ENCODE measurements at regions not wholly inside any gene's neighbourhood (a gene's known extent, or its start where the extent isn't known, plus 50 kb on each side); places are given as distances from the start of the nearest gene placed in this dataset.

- intact Hi-C loops (cut with DNase I; ENCODE audit: low total_unique reads) (loop anchor here (2.0 kb wide), 1 partner anchor 811 kb away; no protein-coding TSS in a partner anchor), in situ Hi-C loops (cut with MboI; ENCODE audit: low sequenced_read_pairs in 4 of 4) (loop anchor here in 3 of 4 donors (10.0 to 25.0 kb wide), 4 partner anchors 261 to 601 kb away; no protein-coding TSS in a partner anchor)
- TF ChIP-seq, protein P1, sequence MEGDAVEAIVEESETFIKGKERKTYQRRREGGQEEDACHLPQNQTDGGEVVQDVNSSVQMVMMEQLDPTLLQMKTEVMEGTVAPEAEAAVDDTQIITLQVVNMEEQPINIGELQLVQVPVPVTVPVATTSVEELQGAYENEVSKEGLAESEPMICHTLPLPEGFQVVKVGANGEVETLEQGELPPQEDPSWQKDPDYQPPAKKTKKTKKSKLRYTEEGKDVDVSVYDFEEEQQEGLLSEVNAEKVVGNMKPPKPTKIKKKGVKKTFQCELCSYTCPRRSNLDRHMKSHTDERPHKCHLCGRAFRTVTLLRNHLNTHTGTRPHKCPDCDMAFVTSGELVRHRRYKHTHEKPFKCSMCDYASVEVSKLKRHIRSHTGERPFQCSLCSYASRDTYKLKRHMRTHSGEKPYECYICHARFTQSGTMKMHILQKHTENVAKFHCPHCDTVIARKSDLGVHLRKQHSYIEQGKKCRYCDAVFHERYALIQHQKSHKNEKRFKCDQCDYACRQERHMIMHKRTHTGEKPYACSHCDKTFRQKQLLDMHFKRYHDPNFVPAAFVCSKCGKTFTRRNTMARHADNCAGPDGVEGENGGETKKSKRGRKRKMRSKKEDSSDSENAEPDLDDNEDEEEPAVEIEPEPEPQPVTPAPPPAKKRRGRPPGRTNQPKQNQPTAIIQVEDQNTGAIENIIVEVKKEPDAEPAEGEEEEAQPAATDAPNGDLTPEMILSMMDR (IDR thresholded peaks at IDR 0.05 in 4 of 5, conservative IDR thresholded peaks at IDR 0.05 in 1 of 5): no peak
- no peak for TF ChIP-seq POLR2A (IDR thresholded peaks at IDR 0.05)
- Histone ChIP-seq H3K27ac (no peak overlapping the region), H3K27me3 (no peaks in the 10 kb centered on the region), H3K36me3 (no peaks in the 10 kb centered on the region), H3K4me3 (no peak overlapping the region), H3K9me3 (no peaks in the 10 kb centered on the region), H3K4me1 (peaks cover 4 to 5% of the 10 kb centered on the region in 2 donors)
- DNase-seq (no peak), ATAC-seq (no peak)
These were observed 109.6 kb upstream of the SLC38A4 start for GRCh38 chr12:46935271-46935847.

DNA sequence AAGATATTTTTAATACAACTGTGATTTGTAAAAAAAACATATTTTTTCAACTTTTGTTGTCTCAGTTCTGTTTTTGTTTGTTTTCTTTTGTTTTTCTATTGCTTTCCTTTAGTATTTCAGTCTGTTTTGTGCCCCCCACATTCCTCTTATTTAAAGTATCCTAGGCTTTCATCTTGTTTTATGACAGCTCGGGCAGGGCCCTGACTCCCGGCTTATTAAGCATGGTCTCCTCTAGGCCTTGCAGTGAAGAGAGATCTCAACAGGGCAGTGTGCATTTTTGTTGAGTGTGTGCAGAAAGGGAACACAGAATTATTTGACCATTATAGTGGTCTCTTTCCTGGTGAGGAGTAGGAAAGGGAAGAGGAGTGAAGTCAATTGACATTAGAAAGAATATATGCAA is 110.2 kb upstream of the SLC38A4 start:
- Histone ChIP-seq H3K27ac (no peak overlapping the region), H3K27me3 (no peaks in the 10 kb centered on the region), H3K9me3 (no peaks in the 10 kb centered on the region), H3K4me3 (no peak overlapping the region), H3K36me3 (no peaks in the 10 kb centered on the region), H3K4me1 (peaks cover 4 to 5% of the 10 kb centered on the region in 2 donors)
- intact Hi-C loops (cut with DNase I; ENCODE audit: low total_unique reads): no loop called here
- DNase-seq (no peak), ATAC-seq (no peak)
- in situ Hi-C loops (cut with MboI; ENCODE audit: low sequenced_read_pairs in 4 of 4): loop anchor here in 3 of 4 donors (10.0 to 25.0 kb wide), 4 partner anchors 261 to 601 kb away; no protein-coding TSS in a partner anchor
- TF ChIP-seq POLR2A (IDR thresholded peaks at IDR 0.05): no peak
- TF ChIP-seq, protein P1 (IDR thresholded peaks at IDR 0.05 in 4 of 5, conservative IDR thresholded peaks at IDR 0.05 in 1 of 5): no peak

- Histone ChIP-seq H3K27me3 (no peaks in the 10 kb centered on the region), H3K36me3 (no peaks in the 10 kb centered on the region), H3K4me1 (peaks cover 9 to 12% of the 10 kb centered on the region in 2 donors), H3K9me3 (no peaks in the 10 kb centered on the region), H3K27ac (no peak overlapping the region), H3K4me3 (no peak overlapping the region)
- TF ChIP-seq, protein P1 (IDR thresholded peaks at IDR 0.05 in 4 of 5, conservative IDR thresholded peaks at IDR 0.05 in 1 of 5): no peak
- TF ChIP-seq POLR2A (IDR thresholded peaks at IDR 0.05): no peak
- DNase-seq (no peak), ATAC-seq (no peak)
- in situ Hi-C loops (cut with MboI; ENCODE audit: low sequenced_read_pairs in 4 of 4): loop anchor here in 3 of 4 donors (10.0 to 25.0 kb wide), 4 partner anchors 263 to 603 kb away; no protein-coding TSS in a partner anchor
- intact Hi-C loops (cut with DNase I; ENCODE audit: low total_unique reads): no loop called here
These were observed 112.4 kb upstream of the SLC38A4 start for GRCh38 chr12:46938071-46938678.

GRCh38 chr12:46941981-46942380 is 116.2 kb upstream of the SLC38A4 start:
- intact Hi-C loops (cut with DNase I; ENCODE audit: low total_unique reads) (no loop called here), in situ Hi-C loops (cut with MboI; ENCODE audit: low sequenced_read_pairs in 4 of 4) (loop anchor here in 1 of 4 donors (25.0 kb wide), 1 partner anchor 605 kb away; no protein-coding TSS in a partner anchor)
- H3K27ac ChIP-seq: no peak overlapping the region
- peaks cover 15 to 16% of the 10 kb centered on the region in 2 donors for H3K4me1 ChIP-seq
- no peak for ATAC-seq
- no peak for TF ChIP-seq POLR2A (IDR thresholded peaks at IDR 0.05)
- TF ChIP-seq, protein P1 (IDR thresholded peaks at IDR 0.05 in 4 of 5, conservative IDR thresholded peaks at IDR 0.05 in 1 of 5): no peak
- no peaks in the 10 kb centered on the region for H3K27me3 ChIP-seq
- no peak overlapping the region for H3K4me3 ChIP-seq
- no peak for DNase-seq
- no peaks in the 10 kb centered on the region for H3K36me3 ChIP-seq
- H3K9me3 ChIP-seq: no peaks in the 10 kb centered on the region
